Fibroblast of pulmonary artery (primary cell): ENCODE measurements at regions not wholly inside any gene's neighbourhood (a gene's known extent, or its start where the extent isn't known, plus 50 kb on each side); places are given as distances from the start of the nearest gene placed in this dataset.

Experiments used
- DNase-seq: peaks from one replicate; pipeline ENCODE4 v3.0.0-alpha.2; 2010; ENCODE audit warnings: low read depth
- H3K4me3 ChIP-seq: replicated peaks from 2 replicates; pipeline ENCODE4 v1.5.1; 2011; ENCODE audit warnings: low read depth, mild to moderate bottlenecking, control low read depth, low read length, moderate library complexity
- CTCF ChIP-seq: IDR thresholded peaks from 2 replicates; pipeline ENCODE4 v1.5.1; 2011; ENCODE audit warnings: mild to moderate bottlenecking, control low read depth, low read length, inconsistent platforms; ENCODE audit errors: missing control alignments

- no peak overlapping the region for H3K4me3 ChIP-seq
- no peak for DNase-seq
- TF ChIP-seq CTCF: no peak
These were observed 189.8 kb upstream of the GOLIM4 start for GRCh38 chr3:168285506-168285905.

GRCh38 chr3:168284728-168285127 is 189.0 kb upstream of the GOLIM4 start:
- no peak for TF ChIP-seq CTCF
- DNase-seq: no peak
- H3K4me3 ChIP-seq: no peak overlapping the region

- no peak for TF ChIP-seq CTCF
- no peak for DNase-seq
- H3K4me3 ChIP-seq: no peak overlapping the region
These were observed 179.9 kb upstream of the GOLIM4 start for GRCh38 chr3:168275662-168276061.

GRCh38 chr3:168273917-168274316 is 178.2 kb upstream of the GOLIM4 start:
- H3K4me3 ChIP-seq: no peak overlapping the region
- no peak for DNase-seq
- TF ChIP-seq CTCF: no peak

GRCh38 chr3:168273036-168273435 is 177.3 kb upstream of the GOLIM4 start:
- no peak overlapping the region for H3K4me3 ChIP-seq
- DNase-seq: no peak
- TF ChIP-seq CTCF: no peak

GRCh38 chr3:168272343-168272985 is 176.7 kb upstream of the GOLIM4 start:
- H3K4me3 ChIP-seq: no peak overlapping the region
- no peak for TF ChIP-seq CTCF
- DNase-seq: peak; percentile 3

GRCh38 chr3:168271932-168272331 is 176.2 kb upstream of the GOLIM4 start:
- DNase-seq: no peak
- H3K4me3 ChIP-seq: no peak overlapping the region
- no peak for TF ChIP-seq CTCF
